H1 (cell line): ENCODE measurements at regions not wholly inside any gene's neighbourhood (a gene's known extent, or its start where the extent isn't known, plus 50 kb on each side); places are given as distances from the start of the nearest gene placed in this dataset.

ENCODE experiments used
- CTCF ChIA-PET: fragments of 300-600 bp; sonication (Branson Sonifier 250); formaldehyde crosslinking; loops from one replicate; lab custom pipeline; 2021; ENCODE audit not compliant: partially characterized antibody; lab: Charles Lee
- POLR2A ChIA-PET: fragments of 300-600 bp; sonication (Branson Sonifier 250); formaldehyde crosslinking; loops from one replicate; lab custom pipeline; 2021; ENCODE audit warnings: inconsistent platforms; ENCODE audit not compliant: partially characterized antibody; lab: Charles Lee
- DNase-seq, 2 experiments: peaks; one replicate each; pipeline versions ENCODE4 v3.0.0 to v3.0.0-alpha.2; 2010 to 2022; ENCODE audit warnings: low spot score in 2 of 2, low read depth in 1 of 2, mixed read lengths in 1 of 2
- FAIRE-seq: peaks from 2 replicates; lab custom pipeline; 2011; peaks lifted over from hg19 to GRCh38; lab: Jason Lieb, UNC
- H2AFZ ChIP-seq: 2 replicates; pipeline ENCODE4 v1.8.1; 2012; ENCODE audit warnings: low read length, inconsistent platforms
- H2AK5ac ChIP-seq: 2 replicates; pipeline ENCODE4 v1.6.1; 2013; ENCODE audit warnings: low read depth, low read length
- H2BK120ac ChIP-seq: replicated peaks from 2 replicates; pipeline ENCODE3; 2013; ENCODE audit warnings: low read depth, low read length, inconsistent platforms
- H2BK12ac ChIP-seq: 2 replicates; pipeline ENCODE4 v1.6.1; 2013; ENCODE audit warnings: low read depth, low read length
- H2BK15ac ChIP-seq: 2 replicates; pipeline ENCODE4 v1.6.1; 2013; ENCODE audit warnings: low read length
- H2BK20ac ChIP-seq: 2 replicates; pipeline ENCODE4 v1.6.1; 2013; ENCODE audit warnings: low read length
- H2BK5ac ChIP-seq: 2 replicates; pipeline ENCODE4 v1.6.1; 2013; ENCODE audit warnings: low read depth, low read length
- H3K14ac ChIP-seq: 2 replicates; pipeline ENCODE4 v1.6.1; 2013; ENCODE audit warnings: inconsistent platforms; ENCODE audit not compliant: insufficient read length
- H3K18ac ChIP-seq: 2 replicates; pipeline ENCODE4 v1.6.1; 2013; ENCODE audit warnings: low read length; ENCODE audit errors: extremely low read depth
- H3K23ac ChIP-seq: 2 replicates; pipeline ENCODE4 v1.6.1; 2013; ENCODE audit warnings: inconsistent platforms; ENCODE audit not compliant: insufficient read length
- H3K23me2 ChIP-seq: 2 replicates; pipeline ENCODE4 v1.6.1; 2013; ENCODE audit warnings: low read depth, low read length
- H3K27ac ChIP-seq: 2 replicates; pipeline ENCODE4 v1.6.1; 2011; ENCODE audit warnings: low read depth, low read length, inconsistent platforms
- H3K27me3 ChIP-seq, 4 experiments: replicated peaks in 1 of 4; 1 replicate in 1 of 4; 2 replicates in 3 of 4; pipeline versions ENCODE4 v1.6.1 to v1.8.1; 2011 to 2013; ENCODE audit warnings: low read length in 3 of 4, mild to moderate bottlenecking in 3 of 4, inconsistent platforms in 2 of 4, mixed read lengths in 2 of 4, moderate library complexity in 1 of 4; ENCODE audit not compliant: control insufficient read depth in 3 of 4, insufficient read depth in 3 of 4; ENCODE audit errors: extremely low read depth in 1 of 4
- H3K36me3 ChIP-seq, 4 experiments: 2 replicates each; pipeline versions ENCODE4 v1.6.1 to v1.8.1; 2011 to 2013; ENCODE audit warnings: mild to moderate bottlenecking in 4 of 4, low read length in 3 of 4, moderate library complexity in 2 of 4, control low read depth in 1 of 4, inconsistent platforms in 1 of 4; ENCODE audit not compliant: insufficient read depth in 4 of 4, control insufficient read depth in 2 of 4
- H3K4ac ChIP-seq: replicated peaks from 2 replicates; pipeline ENCODE3; 2013; ENCODE audit warnings: low read length, low read depth, mixed read lengths, inconsistent platforms; ENCODE audit not compliant: insufficient read length
- H3K4me1 ChIP-seq, 4 experiments: replicated peaks in 1 of 4; 1 replicate in 1 of 4; 2 replicates in 3 of 4; pipeline versions ENCODE4 v1.6.1 to v1.8.1; 2011 to 2013; ENCODE audit warnings: low read length in 3 of 4, inconsistent platforms in 2 of 4, mixed read lengths in 1 of 4; ENCODE audit not compliant: insufficient read depth in 4 of 4, control insufficient read depth in 3 of 4
- H3K4me2 ChIP-seq, 2 experiments: 2 replicates each; pipeline versions ENCODE4 v1.6.1 to v1.8.1; 2011 to 2013; ENCODE audit warnings: low read depth in 2 of 2, low read length in 2 of 2, control low read depth in 1 of 2, inconsistent platforms in 1 of 2, mild to moderate bottlenecking in 1 of 2; ENCODE audit not compliant: insufficient read depth in 1 of 2
- H3K4me3 ChIP-seq, 4 experiments: fragments of 200-600, 300-600 bp in 1 of 4; sonication (generic), shearing (Covaris generic), sonication (Bioruptor Twin) in 1 of 4; 2 replicates each; pipeline versions ENCODE4 v1.5.1 to v1.8.1; 2011 to 2016; ENCODE audit warnings: low read length in 4 of 4, low read depth in 3 of 4, control low read depth in 2 of 4, inconsistent platforms in 2 of 4, mild to moderate bottlenecking in 2 of 4, mixed read lengths in 1 of 4, moderate library complexity in 1 of 4; ENCODE audit not compliant: insufficient read depth in 2 of 4; ENCODE audit errors: extremely low read depth in 1 of 4
- H3K56ac ChIP-seq: replicated peaks from 2 replicates; pipeline ENCODE3; 2013; ENCODE audit warnings: low read depth, mild to moderate bottlenecking, mixed read lengths, low read length, inconsistent platforms; ENCODE audit not compliant: insufficient read length
- H3K79me1 ChIP-seq: 2 replicates; pipeline ENCODE4 v1.6.1; 2013; ENCODE audit warnings: low read depth, low read length, control low read depth
- H3K79me2 ChIP-seq, 2 experiments: 2 replicates each; pipeline versions ENCODE4 v1.6.1 to v1.8.1; 2012 to 2013; ENCODE audit warnings: low read length in 2 of 2, mild to moderate bottlenecking in 2 of 2, inconsistent platforms in 1 of 2; ENCODE audit not compliant: insufficient read depth in 2 of 2, control insufficient read depth in 1 of 2
- H3K9ac ChIP-seq, 4 experiments: replicated peaks in 1 of 4; 1 replicate in 1 of 4; 2 replicates in 3 of 4; pipeline versions ENCODE4 v1.6.1 to v1.8.1; 2011 to 2013; ENCODE audit warnings: low read depth in 3 of 4, low read length in 3 of 4, control low read depth in 2 of 4, mild to moderate bottlenecking in 2 of 4, moderate library complexity in 2 of 4, inconsistent platforms in 1 of 4; ENCODE audit errors: extremely low read depth in 1 of 4
- H3K9me3 ChIP-seq, 2 experiments: 2 replicates each; pipeline versions ENCODE4 v1.6.1 to v1.8.1; 2012 to 2013; ENCODE audit warnings: mild to moderate bottlenecking in 2 of 2, moderate library complexity in 2 of 2, control low read depth in 1 of 2, inconsistent platforms in 1 of 2, low read depth in 1 of 2, low read length in 1 of 2, mixed read lengths in 1 of 2; ENCODE audit not compliant: insufficient read depth in 2 of 2
- H4K20me1 ChIP-seq, 2 experiments: replicated peaks in 1 of 2; 2 replicates each; pipeline versions ENCODE3 to v1.8.1; 2011 to 2013; ENCODE audit warnings: inconsistent platforms in 2 of 2, low read length in 2 of 2, mild to moderate bottlenecking in 1 of 2; ENCODE audit not compliant: insufficient read depth in 2 of 2, control insufficient read depth in 1 of 2
- H4K5ac ChIP-seq: 2 replicates; pipeline ENCODE4 v1.6.1; 2013; ENCODE audit warnings: low read length, low read depth, mixed read lengths, inconsistent platforms; ENCODE audit not compliant: insufficient read length
- H4K8ac ChIP-seq: 2 replicates; pipeline ENCODE4 v1.8.0; 2013; ENCODE audit warnings: mild to moderate bottlenecking, moderate library complexity, low read length, inconsistent platforms; ENCODE audit not compliant: insufficient read depth; ENCODE audit errors: extremely low read depth
- H4K91ac ChIP-seq: replicated peaks from 2 replicates; pipeline ENCODE3; 2013; ENCODE audit warnings: low read length, mixed read lengths, inconsistent platforms; ENCODE audit not compliant: insufficient read length
- CBX8 ChIP-seq: fragments of 300-800, 300-1000 bp; sonication (generic); IDR thresholded peaks from 2 replicates; pipeline ENCODE4 v1.7.1; 2016; ENCODE audit warnings: low read depth, low read length, borderline replicate concordance
- CHD2 ChIP-seq: IDR thresholded peaks from 2 replicates; pipeline ENCODE4 v1.6.1; 2012; ENCODE audit warnings: low read length, improper control_type of control experiment
- EZH2 ChIP-seq: fragments of 200-600 bp; sonication (generic); IDR thresholded peaks from 2 replicates; pipeline ENCODE4 v1.7.1; 2012; ENCODE audit warnings: low read depth, mild to moderate bottlenecking, moderate library complexity, low read length, inconsistent platforms; ENCODE audit not compliant: severe bottlenecking
- NANOG ChIP-seq: IDR thresholded peaks from 2 replicates; pipeline ENCODE4 v1.6.1; 2011; ENCODE audit warnings: low read length, low read depth, mild to moderate bottlenecking, inconsistent platforms; ENCODE audit not compliant: insufficient read depth, poor library complexity, severe bottlenecking
- RFX5 ChIP-seq: IDR thresholded peaks from 2 replicates; pipeline ENCODE4 v1.6.1; 2011; ENCODE audit warnings: low read depth, low read length, improper control_type of control experiment, borderline replicate concordance
- SIN3A ChIP-seq, 2 experiments: IDR thresholded peaks in 1 of 2; conservative IDR thresholded peaks in 1 of 2; 2 replicates each; pipeline ENCODE4 v1.6.1; 2011 to 2012; ENCODE audit warnings: low read length in 2 of 2, improper control_type of control experiment in 1 of 2, low read depth in 1 of 2, mild to moderate bottlenecking in 1 of 2
- SP4 ChIP-seq: IDR thresholded peaks from 2 replicates; pipeline ENCODE4 v1.6.1; 2012; ENCODE audit warnings: low read length, inconsistent platforms
- TCF12 ChIP-seq: IDR thresholded peaks from 2 replicates; pipeline ENCODE4 v1.6.1; 2011; ENCODE audit warnings: low read depth, mild to moderate bottlenecking, low read length
- WGBS, 2 experiments: shearing (Covaris generic) in 1 of 2; methylation state at CpG; one replicate each; pipeline versions ENCODE4 v1.1.6 to v1.1.7; 2013 to 2015; ENCODE audit warnings: low lambda C conversion rate in 2 of 2, mixed read lengths in 2 of 2, inconsistent platforms in 1 of 2, low coverage in 1 of 2, missing lambda C conversion rate in 1 of 2; ENCODE audit not compliant: insufficient replicate concordance in 2 of 2, insufficient coverage in 1 of 2, insufficient read length in 1 of 2; ENCODE audit errors: extremely low coverage in 1 of 2, missing lambda C conversion rate in 1 of 2; 5-methylcytosine and 5-hydroxymethylcytosine counted together
- TF ChIP-seq, protein P1 (sequence below): IDR thresholded peaks from 2 replicates; pipeline ENCODE4 v1.6.1; 2012; ENCODE audit warnings: inconsistent platforms

DNA sequence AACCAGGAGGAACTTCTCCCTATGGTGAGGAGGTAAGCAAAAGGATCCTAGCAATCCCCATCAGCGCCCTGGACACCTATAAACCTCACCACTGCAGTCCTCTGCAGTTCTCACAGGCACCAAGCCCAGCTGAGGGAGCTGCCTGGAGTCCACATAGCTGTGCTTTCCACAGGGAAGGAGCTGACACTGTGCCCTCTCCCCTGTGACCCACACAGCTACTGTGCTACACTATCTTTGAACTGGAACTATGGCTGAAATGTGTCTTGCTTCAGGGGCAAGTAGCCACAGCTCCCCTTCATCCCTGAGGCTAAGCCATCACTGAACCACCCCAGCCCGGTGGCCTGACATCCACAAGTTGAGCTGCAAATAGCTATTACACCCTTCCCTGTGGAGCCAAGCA, 208.5 kb upstream of the RPL34 start:
- H2BK5ac ChIP-seq: no peak overlapping the region
- H3K79me2 ChIP-seq: no peaks in the 10 kb centered on the region
- H3K14ac ChIP-seq: no peak overlapping the region
- H2BK12ac ChIP-seq: 0 out of 2 replicates have a peak overlapping the region, but pooled peaks have one; percentile 17
- H2BK20ac ChIP-seq: no peak overlapping the region
- DNase-seq: no peak
- H2BK15ac ChIP-seq: no peak overlapping the region
- no peak for FAIRE-seq
- no peak overlapping the region for H3K56ac ChIP-seq
- peak overlapping the region; percentile 35; the same call in 1 of the 2 replicates for H4K8ac ChIP-seq
- no peak overlapping the region for H3K27ac ChIP-seq
- no peaks in the 10 kb centered on the region for H4K20me1 ChIP-seq
- H4K5ac ChIP-seq: no peak overlapping the region
- no peaks in the 10 kb centered on the region for H3K23me2 ChIP-seq
- no peak overlapping the region for H3K9ac ChIP-seq
- H3K9me3 ChIP-seq: no peaks in the 10 kb centered on the region
- CTCF ChIA-PET: interaction anchor here (0.6 to 1.7 kb wide), 6 partner anchors 18 to 1638 kb away, joined by 3 to 6 read pairs (median 3); no protein-coding TSS in a partner anchor
- no peak overlapping the region for H3K4ac ChIP-seq
- H3K4me1 ChIP-seq: peaks cover 0 to 3% (median 0%) of the 10 kb centered on the region in 4 experiments; a peak in 1 of 7 replicates
- peak overlapping the region; percentile 27; the same call in 1 of the 2 replicates for H2AFZ ChIP-seq
- H3K18ac ChIP-seq: no peak overlapping the region
- no peaks in the 10 kb centered on the region for H3K27me3 ChIP-seq
- POLR2A ChIA-PET: no interaction called here
- no peak overlapping the region for H4K91ac ChIP-seq
- no peak overlapping the region for H3K4me3 ChIP-seq
- H3K23ac ChIP-seq: no peak overlapping the region
- H2AK5ac ChIP-seq: no peak overlapping the region
- WGBS, 2 experiments: 92% methylated on average over 2 of the region's 2 CpGs; no CpG with 5 or more reads in 1 of the 2 experiments
- no peaks in the 10 kb centered on the region for H3K36me3 ChIP-seq
- no peak overlapping the region for H3K4me2 ChIP-seq
- H3K79me1 ChIP-seq: no peaks in the 10 kb centered on the region
- no peak overlapping the region for H2BK120ac ChIP-seq
- TF ChIP-seq, protein P1, sequence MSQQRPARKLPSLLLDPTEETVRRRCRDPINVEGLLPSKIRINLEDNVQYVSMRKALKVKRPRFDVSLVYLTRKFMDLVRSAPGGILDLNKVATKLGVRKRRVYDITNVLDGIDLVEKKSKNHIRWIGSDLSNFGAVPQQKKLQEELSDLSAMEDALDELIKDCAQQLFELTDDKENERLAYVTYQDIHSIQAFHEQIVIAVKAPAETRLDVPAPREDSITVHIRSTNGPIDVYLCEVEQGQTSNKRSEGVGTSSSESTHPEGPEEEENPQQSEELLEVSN: no peak
- TF ChIP-seq NANOG: no peak
- TF ChIP-seq SIN3A (conservative IDR thresholded peaks at IDR 0.05 in 1 of 2, IDR thresholded peaks at IDR 0.05 in 1 of 2; ENCODE audit: low read depth in 1 of 2, low read length in 2 of 2): no peak
- no peak for TF ChIP-seq TCF12
- TF ChIP-seq CBX8: no peak
- TF ChIP-seq EZH2: no peak
- TF ChIP-seq RFX5: no peak
- no peak for TF ChIP-seq CHD2
- TF ChIP-seq SP4: no peak
